Panc1 (cell line): ENCODE measurements at regions not wholly inside any gene's neighbourhood (a gene's known extent, or its start where the extent isn't known, plus 50 kb on each side); places are given as distances from the start of the nearest gene placed in this dataset.
"Not testable (repeated sequence)": the region's sequence is repeated elsewhere in the genome, so short reads cannot be mapped to it uniquely, and the experiment has no call there.

Experiments used
- ATAC-seq: fragments of 200-7000 bp; cut with Tn5 transposase; 2 replicates; pipeline ENCODE4 v1.9.1; 2020; ENCODE audit warnings: mild to moderate bottlenecking, moderate library complexity
- BruUV-seq: library from RNA; stranded (reverse); fragments of 400-500 nt; replicated peaks from 2 replicates; lab custom pipeline; 2021; lab: Mats Ljungman, UMichigan
- CTCF ChIA-PET: fragments of 300-600 bp; sonication (Branson Sonifier 250); formaldehyde crosslinking; loops from one replicate; lab custom pipeline; 2022; ENCODE audit warnings: antibody characterized with exemption; lab: Charles Lee
- POLR2A ChIA-PET: fragments of 300-600 bp; sonication (Branson Sonifier 250); formaldehyde crosslinking; loops from one replicate; lab custom pipeline; 2022; ENCODE audit warnings: antibody characterized with exemption; lab: Charles Lee
- DNase-seq: peaks from one replicate; pipeline ENCODE4 v3.0.0-alpha.2; 2010; ENCODE audit warnings: low read depth, low spot score
- H3K27ac ChIP-seq: 2 replicates; pipeline ENCODE4 v1.5.1; 2011; ENCODE audit warnings: mild to moderate bottlenecking, low read length, inconsistent platforms
- H3K27me3 ChIP-seq: fragments of 200-500 bp; sonication (Bioruptor generic); 2 replicates; pipeline ENCODE4 v1.6.0; 2014; ENCODE audit warnings: low read length, inconsistent platforms; ENCODE audit not compliant: control insufficient read depth, insufficient read depth
- H3K36me3 ChIP-seq: fragments of 200-500 bp; sonication (Bioruptor generic); 2 replicates; pipeline ENCODE4 v1.5.1; 2014; ENCODE audit warnings: inconsistent platforms, mild to moderate bottlenecking, low read length, moderate library complexity; ENCODE audit not compliant: control insufficient read depth, insufficient read depth
- H3K4me1 ChIP-seq: 2 replicates; pipeline ENCODE4 v1.5.1; 2011; ENCODE audit warnings: inconsistent platforms, mild to moderate bottlenecking, low read length, moderate library complexity; ENCODE audit not compliant: control insufficient read depth, insufficient read depth
- H3K4me3 ChIP-seq, 2 experiments: 2 replicates each; pipeline ENCODE4 v1.5.1; 2011 to 2012; ENCODE audit warnings: low read depth in 2 of 2, low read length in 2 of 2, mild to moderate bottlenecking in 2 of 2, inconsistent platforms in 1 of 2, moderate library complexity in 1 of 2
- H3K9me3 ChIP-seq: fragments of 200-500 bp; sonication (Bioruptor generic); 2 replicates; pipeline ENCODE4 v1.5.1; 2014; ENCODE audit warnings: low read depth, mild to moderate bottlenecking, inconsistent platforms, low read length, moderate library complexity; ENCODE audit not compliant: control insufficient read depth, insufficient read depth
- CTCF ChIP-seq: fragments of 450-650 bp; IDR thresholded peaks from 2 replicates; pipeline ENCODE4 v1.5.1; 2017; ENCODE audit warnings: mild to moderate bottlenecking
- POLR2AphosphoS5 ChIP-seq: IDR thresholded peaks from 2 replicates; pipeline ENCODE4 v1.6.1; 2012; ENCODE audit warnings: mild to moderate bottlenecking, low read depth, low read length, moderate library complexity
- REST ChIP-seq, 2 experiments: IDR thresholded peaks; 2 replicates each; pipeline ENCODE4 v1.6.1; 2011 to 2012; ENCODE audit warnings: low read depth in 2 of 2, control low read depth in 1 of 2, low read length in 1 of 2, mild to moderate bottlenecking in 1 of 2, moderate library complexity in 1 of 2; ENCODE audit not compliant: insufficient read depth in 1 of 2
- SIN3A ChIP-seq: IDR thresholded peaks from 2 replicates; pipeline ENCODE4 v1.6.1; 2012; ENCODE audit warnings: low read depth, mild to moderate bottlenecking, low read length, moderate library complexity, borderline replicate concordance; ENCODE audit not compliant: insufficient read depth
- TCF7L2 ChIP-seq: IDR thresholded peaks from 2 replicates; pipeline ENCODE4 v1.6.1; 2011; ENCODE audit warnings: mild to moderate bottlenecking, low read depth, low read length, inconsistent platforms
- in situ Hi-C: cut with HindIII; loops from 2 replicates; pipeline ENCODE4 v1.10.0; 2016; ENCODE audit warnings: low sequenced_read_pairs, low pct_unique_long_range_greater_than_20kb
- intact Hi-C: fragments of 100-400 bp; cut with micrococcal nuclease; formaldehyde crosslinking; loops from one replicate; pipeline ENCODE4 v1.10.0; 2022; ENCODE audit not compliant: unreplicated experiment

- Histone ChIP-seq H3K36me3 (no peaks in the 10 kb centered on the region), H3K4me3 (no peak overlapping the region), H3K4me1 (no peaks in the 10 kb centered on the region), H3K9me3 (no peaks in the 10 kb centered on the region), H3K27ac (no peak overlapping the region), H3K27me3 (no peaks in the 10 kb centered on the region)
- intact Hi-C loops, result no loop called here
- in situ Hi-C loops, result no loop called here
- BruUV-seq, result no TSS peak
- ATAC-seq (no peak), DNase-seq (no peak)
- CTCF ChIA-PET, result no interaction called here
- TF ChIP-seq SIN3A, result no peak
- TF ChIP-seq REST (IDR thresholded peaks at IDR 0.05; ENCODE audit: insufficient read depth in 1 of 2, low read depth in 2 of 2, low read length in 1 of 2), result no peak
- no peak for TF ChIP-seq TCF7L2
- no peak for TF ChIP-seq CTCF
- TF ChIP-seq POLR2AphosphoS5, result no peak
- POLR2A ChIA-PET, result no interaction called here
These were observed 2163.5 kb upstream of the WWC1 start for GRCh38 chr5:166127766-166128570.

GRCh38 chr5:166145107-166145506, 2146.3 kb upstream of the WWC1 start:
- H3K27ac ChIP-seq, H3K27me3 ChIP-seq, ATAC-seq, H3K4me3 ChIP-seq, H3K4me1 ChIP-seq, H3K9me3 ChIP-seq, CTCF ChIA-PET, BruUV-seq, DNase-seq, in situ Hi-C loops, intact Hi-C loops, H3K36me3 ChIP-seq, POLR2A ChIA-PET: not testable (repeated sequence)

- no TSS peak for BruUV-seq
- H3K27ac ChIP-seq, result no peak overlapping the region
- no peak for TF ChIP-seq SIN3A
- no peak for TF ChIP-seq TCF7L2
- TF ChIP-seq CTCF, result no peak
- no peak for TF ChIP-seq REST (IDR thresholded peaks at IDR 0.05; ENCODE audit: insufficient read depth in 1 of 2, low read depth in 2 of 2, low read length in 1 of 2)
- TF ChIP-seq POLR2AphosphoS5, result no peak
- ATAC-seq, result no peak
- no peak overlapping the region for H3K4me3 ChIP-seq
- ChIA-PET POLR2A (no interaction called here), CTCF (no interaction called here)
- DNase-seq, result no peak
- no peaks in the 10 kb centered on the region for H3K4me1 ChIP-seq
- intact Hi-C loops (no loop called here), in situ Hi-C loops (no loop called here)
- no peaks in the 10 kb centered on the region for H3K36me3 ChIP-seq
- H3K9me3 ChIP-seq, result no peaks in the 10 kb centered on the region
- no peaks in the 10 kb centered on the region for H3K27me3 ChIP-seq
These were observed 2127.3 kb upstream of the WWC1 start for GRCh38 chr5:166163996-166164610.
